ENCODE measurements at regions not wholly inside any gene's neighbourhood (a gene's known extent, or its start where the extent isn't known, plus 50 kb on each side); places are given as distances from the start of the nearest gene placed in this dataset.
A peak's percentile ranks its signal among the peaks of the same experiment; 100 is the strongest.

DNA sequence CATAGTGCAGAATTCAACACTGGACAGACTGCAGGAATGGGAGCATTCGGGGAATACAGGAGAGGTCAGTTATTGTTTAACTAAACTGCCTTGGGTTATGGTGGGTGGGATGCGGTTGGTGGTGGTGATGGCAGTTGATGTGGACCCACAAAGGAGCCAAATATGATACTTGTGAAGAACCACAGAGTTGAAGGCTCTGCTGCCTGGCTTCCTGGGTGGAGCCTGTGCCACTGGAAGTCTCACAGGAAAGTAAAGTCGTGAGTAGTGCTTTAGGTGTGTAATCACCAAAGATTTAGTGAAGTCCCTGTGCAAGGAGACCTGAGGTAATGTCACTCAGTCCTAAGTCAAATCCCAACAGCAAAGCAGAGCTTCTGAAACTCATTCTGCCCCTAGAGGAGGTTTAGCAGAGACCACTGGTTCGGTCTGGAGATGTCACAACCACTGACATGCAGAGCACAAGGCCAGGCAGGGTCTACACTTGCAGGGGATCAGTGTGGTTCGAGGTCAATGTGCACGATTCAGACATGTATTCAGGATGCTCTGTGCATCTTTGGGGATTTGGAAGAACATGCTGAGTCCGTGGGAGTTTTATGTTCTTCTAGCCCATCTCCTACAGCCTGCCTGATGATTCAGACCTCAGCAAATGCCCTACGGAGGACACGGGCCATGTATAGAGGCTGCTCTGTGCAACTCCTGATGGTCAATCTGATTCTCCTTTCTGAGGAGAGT, 1150.9 kb downstream of the RPIA start:
- no peak overlapping the region for H3K9ac ChIP-seq (ENCODE audit: low read length in 3 of 3)
- no peaks in the 10 kb centered on the region for H3K27me3 ChIP-seq (ENCODE audit: control insufficient read depth, insufficient read depth, low read length)
- peaks cover 0 to 16% (median 13%) of the 10 kb centered on the region in 3 donors for H3K9me3 ChIP-seq (ENCODE audit: control insufficient read depth in 2 of 3, insufficient read depth in 1 of 3, low read length in 3 of 3)
- intact Hi-C loops (cut with DNase I) = no loop called here
- peak in 1 of 5 donors; percentile 40 for DNase-seq
- FAIRE-seq = no peak
- H3K4me1 ChIP-seq (ENCODE audit: control insufficient read depth in 2 of 3, insufficient read depth in 2 of 3, low read depth in 1 of 3, low read length in 3 of 3) = no peaks in the 10 kb centered on the region
- TF ChIP-seq, protein P1, sequence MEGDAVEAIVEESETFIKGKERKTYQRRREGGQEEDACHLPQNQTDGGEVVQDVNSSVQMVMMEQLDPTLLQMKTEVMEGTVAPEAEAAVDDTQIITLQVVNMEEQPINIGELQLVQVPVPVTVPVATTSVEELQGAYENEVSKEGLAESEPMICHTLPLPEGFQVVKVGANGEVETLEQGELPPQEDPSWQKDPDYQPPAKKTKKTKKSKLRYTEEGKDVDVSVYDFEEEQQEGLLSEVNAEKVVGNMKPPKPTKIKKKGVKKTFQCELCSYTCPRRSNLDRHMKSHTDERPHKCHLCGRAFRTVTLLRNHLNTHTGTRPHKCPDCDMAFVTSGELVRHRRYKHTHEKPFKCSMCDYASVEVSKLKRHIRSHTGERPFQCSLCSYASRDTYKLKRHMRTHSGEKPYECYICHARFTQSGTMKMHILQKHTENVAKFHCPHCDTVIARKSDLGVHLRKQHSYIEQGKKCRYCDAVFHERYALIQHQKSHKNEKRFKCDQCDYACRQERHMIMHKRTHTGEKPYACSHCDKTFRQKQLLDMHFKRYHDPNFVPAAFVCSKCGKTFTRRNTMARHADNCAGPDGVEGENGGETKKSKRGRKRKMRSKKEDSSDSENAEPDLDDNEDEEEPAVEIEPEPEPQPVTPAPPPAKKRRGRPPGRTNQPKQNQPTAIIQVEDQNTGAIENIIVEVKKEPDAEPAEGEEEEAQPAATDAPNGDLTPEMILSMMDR (IDR thresholded peaks at IDR 0.05; ENCODE audit: borderline replicate concordance, extremely low read depth, insufficient read depth) = no peak
- H3K27ac ChIP-seq (ENCODE audit: low read depth in 2 of 2, low read length in 2 of 2) = no peak overlapping the region
- H3K36me3 ChIP-seq (ENCODE audit: control insufficient read depth in 2 of 3, insufficient read depth in 3 of 3, low read length in 3 of 3) = no peaks in the 10 kb centered on the region
- no peak overlapping the region for H3K4me3 ChIP-seq (ENCODE audit: low read length in 3 of 3)

DNA sequence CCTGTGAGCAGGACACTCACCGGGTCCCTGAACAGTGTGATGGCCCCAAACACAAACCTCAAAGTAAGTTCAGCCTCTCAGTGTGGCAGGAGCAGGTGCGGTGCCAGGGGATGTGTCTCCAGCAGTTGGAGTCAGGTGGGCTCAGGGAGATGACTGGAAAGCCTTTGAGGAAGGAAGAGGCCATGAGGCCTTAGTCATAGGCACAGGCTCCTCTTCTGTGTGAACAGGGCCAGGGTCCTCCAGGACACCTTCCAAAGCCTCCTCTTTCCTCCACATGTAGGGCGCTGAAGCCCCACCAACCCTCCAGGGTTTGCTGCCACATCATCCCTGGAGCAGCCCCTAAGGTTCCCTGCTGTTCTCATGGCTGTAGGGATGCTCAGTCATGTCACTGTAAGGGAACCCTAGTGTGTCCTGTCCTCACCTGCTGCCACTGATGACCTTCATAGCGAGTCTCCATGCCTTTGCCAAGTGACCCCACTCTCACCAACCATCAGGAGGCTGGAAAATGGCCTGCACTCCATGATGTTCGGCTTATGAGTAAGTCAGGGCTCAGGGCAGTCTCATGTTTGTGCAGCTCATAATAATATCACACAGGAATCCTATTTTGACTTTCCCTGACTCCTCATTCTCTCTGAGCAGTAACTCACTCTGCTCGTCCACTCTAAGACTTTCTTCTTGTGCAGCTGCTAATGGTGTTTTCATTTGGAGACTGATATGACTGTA, 1152.9 kb downstream of the RPIA start:
- TF ChIP-seq, protein P1 (IDR thresholded peaks at IDR 0.05; ENCODE audit: borderline replicate concordance, extremely low read depth, insufficient read depth) = no peak
- intact Hi-C loops (cut with DNase I) = no loop called here
- H3K9ac ChIP-seq (ENCODE audit: low read length in 3 of 3) = no peak overlapping the region
- peak in 1 of 5 donors; percentile 68 for DNase-seq
- FAIRE-seq = no peak
- no peaks in the 10 kb centered on the region for H3K4me1 ChIP-seq (ENCODE audit: control insufficient read depth in 2 of 3, insufficient read depth in 2 of 3, low read depth in 1 of 3, low read length in 3 of 3)
- no peaks in the 10 kb centered on the region for H3K36me3 ChIP-seq (ENCODE audit: control insufficient read depth in 2 of 3, insufficient read depth in 3 of 3, low read length in 3 of 3)
- no peak overlapping the region for H3K4me3 ChIP-seq (ENCODE audit: low read length in 3 of 3)
- H3K27ac ChIP-seq (ENCODE audit: low read depth in 2 of 2, low read length in 2 of 2) = no peak overlapping the region
- no peaks in the 10 kb centered on the region for H3K27me3 ChIP-seq (ENCODE audit: control insufficient read depth, insufficient read depth, low read length)
- peaks cover 0 to 7% (median 3%) of the 10 kb centered on the region in 3 donors for H3K9me3 ChIP-seq (ENCODE audit: control insufficient read depth in 2 of 3, insufficient read depth in 1 of 3, low read length in 3 of 3)

DNA sequence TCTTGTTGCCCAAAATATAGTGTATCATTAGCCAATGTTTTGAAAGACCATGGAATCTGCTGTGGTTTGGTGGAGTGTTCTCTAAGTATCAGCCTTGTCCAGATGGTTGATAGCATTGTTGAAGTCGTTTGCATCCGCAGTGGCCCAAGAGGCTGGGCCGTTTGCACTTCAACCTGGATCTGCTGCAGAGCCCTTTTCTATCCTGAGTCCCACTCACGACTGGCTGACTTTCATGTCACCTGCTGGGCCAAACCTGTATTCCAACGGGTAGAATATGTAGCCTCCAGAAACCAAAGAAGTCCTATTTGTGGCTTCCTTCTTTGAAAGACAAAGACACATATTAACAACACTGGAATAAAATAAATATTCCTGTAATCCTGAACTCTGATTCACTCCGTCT, 1154.1 kb downstream of the RPIA start:
- H3K27ac ChIP-seq (ENCODE audit: low read depth in 2 of 2, low read length in 2 of 2) = no peak overlapping the region
- no peak overlapping the region for H3K4me3 ChIP-seq (ENCODE audit: low read length in 3 of 3)
- TF ChIP-seq, protein P1 (IDR thresholded peaks at IDR 0.05; ENCODE audit: borderline replicate concordance, extremely low read depth, insufficient read depth) = no peak
- no peaks in the 10 kb centered on the region for H3K36me3 ChIP-seq (ENCODE audit: control insufficient read depth in 2 of 3, insufficient read depth in 3 of 3, low read length in 3 of 3)
- FAIRE-seq (no peak), DNase-seq (no peak)
- no peaks in the 10 kb centered on the region for H3K27me3 ChIP-seq (ENCODE audit: control insufficient read depth, insufficient read depth, low read length)
- H3K4me1 ChIP-seq (ENCODE audit: control insufficient read depth in 2 of 3, insufficient read depth in 2 of 3, low read depth in 1 of 3, low read length in 3 of 3) = no peaks in the 10 kb centered on the region
- H3K9ac ChIP-seq (ENCODE audit: low read length in 3 of 3) = no peak overlapping the region
- peaks cover 0 to 3% (median 2%) of the 10 kb centered on the region in 3 donors for H3K9me3 ChIP-seq (ENCODE audit: control insufficient read depth in 2 of 3, insufficient read depth in 1 of 3, low read length in 3 of 3)
- intact Hi-C loops (cut with DNase I) = no loop called here

Data from kidney (tissue), 13 donors.